NCI-H345 (cell line): ENCODE measurements at regions not wholly inside any gene's neighbourhood (a gene's known extent, or its start where the extent isn't known, plus 50 kb on each side); places are given as distances from the start of the nearest gene placed in this dataset.
"Not testable (repeated sequence)": the region's sequence is repeated elsewhere in the genome, so short reads cannot be mapped to it uniquely, and the experiment has no call there.

ENCODE experiments used
- DNase-seq: peaks from one replicate; lab custom pipeline; 2025; lab: John Stamatoyannopoulos, UW

DNA sequence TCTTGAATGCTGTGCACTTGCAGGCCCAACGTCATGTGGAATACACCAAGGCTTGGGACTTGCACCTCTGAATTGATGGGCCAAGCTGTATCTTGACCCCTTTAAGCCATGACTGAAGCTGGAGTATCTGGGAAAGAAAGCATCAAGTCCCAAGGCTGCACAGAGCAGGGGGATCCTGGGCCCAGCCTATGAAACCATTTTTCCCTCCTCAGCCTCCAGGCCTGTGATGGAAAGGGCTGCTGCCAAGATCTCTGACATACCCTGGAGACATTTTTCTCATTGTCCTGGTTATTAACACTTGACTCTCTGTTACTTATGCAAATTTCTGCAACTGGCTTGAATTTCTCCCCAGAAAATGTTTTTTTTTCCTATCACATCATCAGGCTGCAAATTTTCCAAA, 174.0 kb upstream of the SNX2 start:
- DNase-seq, result no peak

DNA sequence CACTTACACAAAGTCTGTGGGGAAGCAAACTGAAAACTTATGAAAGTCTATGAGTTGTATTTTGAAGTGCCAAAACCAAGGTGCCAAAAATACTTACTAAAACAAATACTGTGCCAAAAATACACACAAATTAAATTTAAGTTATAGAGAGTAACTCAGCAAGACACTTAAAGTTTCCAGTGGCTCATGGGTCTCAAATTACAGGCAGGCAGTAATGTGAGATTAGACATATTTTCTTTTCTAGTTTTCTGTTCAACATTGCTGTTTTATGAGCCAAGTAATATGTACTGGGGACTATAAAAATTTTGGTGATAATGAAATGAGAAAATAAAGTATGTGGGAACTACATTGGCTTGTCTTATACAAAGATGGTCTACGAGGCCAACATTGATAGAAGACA, 172.2 kb upstream of the SNX2 start:
- DNase-seq, result no peak

DNA sequence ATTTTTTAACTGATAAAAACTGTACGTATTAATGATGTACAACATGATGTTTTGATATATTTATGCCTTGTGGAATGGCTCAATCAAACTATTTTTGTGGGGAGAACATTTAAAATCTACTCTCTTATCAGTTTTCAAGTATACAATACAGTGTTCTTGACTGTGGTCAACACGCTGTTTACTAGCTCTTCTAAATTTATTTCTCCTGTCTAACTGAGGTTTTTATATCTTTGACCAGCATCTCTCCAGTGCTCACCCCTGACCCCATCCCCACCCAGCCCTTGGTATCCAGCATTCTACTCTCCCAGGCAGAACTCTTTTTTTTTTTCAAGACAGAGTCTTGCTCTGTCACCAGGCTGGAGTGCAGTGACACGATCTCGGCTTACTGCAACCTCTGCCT, 169.6 kb upstream of the SNX2 start:
- no peak for DNase-seq

DNA sequence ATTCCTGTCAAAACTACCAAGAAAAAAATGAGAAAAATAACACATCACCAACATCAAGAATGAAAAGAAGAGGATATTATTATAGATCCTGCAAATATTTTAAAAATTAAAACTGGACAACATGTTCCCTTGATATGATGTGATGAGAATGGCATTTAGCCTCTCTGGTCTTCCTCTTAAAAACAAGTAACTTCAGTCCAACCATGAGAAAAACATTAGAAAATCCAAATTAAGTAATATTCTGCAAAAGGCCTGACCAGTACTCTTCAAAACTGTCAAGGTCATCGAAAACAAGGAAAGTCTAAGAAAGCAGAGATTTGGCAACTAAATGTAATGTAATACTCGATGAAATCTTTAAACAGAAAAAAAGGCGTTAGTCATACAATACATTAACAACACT, 167.1 kb upstream of the SNX2 start:
- DNase-seq, result no peak

DNA sequence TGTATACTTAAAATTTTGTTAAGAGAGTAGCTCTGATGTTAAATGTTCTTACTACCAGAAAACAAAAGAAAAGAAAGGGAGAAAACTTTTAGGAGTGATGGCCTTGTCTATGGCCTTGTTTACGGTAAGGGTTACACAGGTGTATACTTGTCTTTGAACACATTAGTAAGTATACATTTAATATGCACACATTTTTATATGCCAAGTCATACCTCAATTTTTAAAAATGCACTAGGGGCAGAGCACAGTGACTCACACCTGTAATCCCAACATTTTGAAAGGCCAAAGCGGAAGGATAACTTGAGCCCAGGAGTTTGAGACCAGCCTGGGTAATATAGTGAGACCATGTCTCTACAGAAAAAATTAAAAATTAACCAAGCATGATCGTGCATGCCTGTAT, 166.7 kb upstream of the SNX2 start:
- no peak for DNase-seq

DNA sequence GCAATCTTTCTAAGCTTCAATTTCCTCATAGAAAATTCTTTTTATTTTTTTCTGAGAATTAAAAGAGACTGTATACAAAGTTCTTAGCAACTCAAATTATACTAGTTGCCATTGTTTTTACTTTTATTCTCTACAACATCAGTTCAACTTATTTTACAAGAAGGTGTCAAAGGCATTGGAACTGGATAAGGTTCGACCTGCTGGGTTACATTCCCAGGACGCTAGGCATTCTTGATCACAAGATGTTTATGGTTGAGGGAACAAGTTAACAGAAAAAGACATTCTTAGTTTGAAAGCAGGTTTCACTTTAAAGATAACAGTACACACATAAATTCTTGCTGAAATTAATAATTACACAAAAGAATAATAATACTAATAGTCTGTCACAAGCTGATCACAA, 163.5 kb upstream of the SNX2 start:
- no peak for DNase-seq

DNA sequence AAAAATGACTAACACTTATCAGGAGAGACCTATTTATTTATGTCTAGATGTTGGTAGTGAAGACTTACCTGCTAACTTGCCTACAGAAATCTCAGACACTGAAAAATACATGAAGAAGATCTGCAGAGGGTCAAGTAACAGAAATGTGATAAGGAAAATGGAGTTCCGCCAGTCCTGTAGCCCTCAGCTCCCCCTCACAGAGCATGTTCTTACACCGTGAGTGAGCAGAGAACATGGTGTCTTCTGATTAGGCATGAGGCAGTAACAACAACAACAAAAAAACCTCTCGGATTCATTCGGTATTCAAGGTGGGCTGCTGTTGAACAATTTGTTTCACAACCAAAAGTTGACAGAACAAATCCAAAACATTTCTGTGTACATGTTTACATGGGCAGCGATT, 162.0 kb upstream of the SNX2 start:
- DNase-seq, result no peak

DNA sequence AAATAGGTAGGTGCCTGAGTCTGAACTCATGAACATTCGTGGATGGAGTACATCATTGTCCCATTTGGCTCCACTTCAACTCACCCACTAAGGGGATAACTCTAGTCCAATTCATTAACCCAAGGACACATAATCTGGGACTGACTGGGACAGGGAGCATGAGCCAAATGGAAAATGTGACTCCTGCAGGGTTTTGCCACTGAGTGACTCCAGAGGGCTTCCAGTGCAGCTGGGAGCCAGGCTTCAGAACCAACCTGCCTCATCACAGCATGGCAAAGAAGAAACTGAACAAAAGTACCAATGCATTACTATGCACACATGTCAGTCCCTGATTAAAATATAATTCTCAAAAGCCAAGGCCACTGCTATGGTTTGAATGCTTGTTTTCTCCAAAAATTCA, 159.7 kb upstream of the SNX2 start:
- DNase-seq, result no peak

DNA sequence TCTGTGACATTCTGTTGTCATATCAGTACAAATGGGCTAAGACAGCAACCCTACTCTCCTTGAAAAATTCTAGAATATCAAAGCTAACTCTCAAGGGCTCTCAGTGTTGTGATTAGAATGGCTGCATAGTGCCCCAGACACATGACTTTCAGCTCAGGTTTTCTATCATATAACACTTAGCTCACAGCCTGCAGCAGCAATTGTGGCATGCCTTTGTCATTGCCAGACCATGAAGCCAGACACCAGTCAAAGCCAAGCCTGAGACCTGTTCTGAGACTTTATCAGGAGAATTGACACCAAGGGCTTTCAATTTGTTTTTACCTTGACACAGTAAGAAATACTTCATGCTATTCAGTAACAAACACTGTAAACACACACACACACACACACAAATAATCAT, 159.0 kb upstream of the SNX2 start:
- DNase-seq, result no peak

DNA sequence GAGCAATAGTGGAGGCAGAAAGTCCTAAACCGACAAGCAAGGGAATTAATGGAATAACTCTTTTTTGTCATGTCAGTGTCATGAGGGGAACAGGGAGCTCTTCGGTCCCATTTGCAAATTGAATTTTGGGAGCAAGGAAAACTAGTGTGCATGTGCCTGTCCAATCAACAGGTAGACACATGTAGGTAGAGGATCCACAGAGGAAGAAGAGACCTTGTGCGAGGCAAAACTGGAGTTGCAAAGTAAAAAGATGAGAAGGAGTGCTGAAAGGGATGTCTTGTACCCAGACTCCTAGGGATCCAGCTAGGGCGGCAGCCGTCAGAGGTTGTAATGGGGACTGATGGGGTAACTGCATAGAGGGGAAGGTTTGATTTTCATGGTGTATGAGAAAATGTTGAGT, 156.8 kb upstream of the SNX2 start:
- not testable (repeated sequence) for DNase-seq

DNA sequence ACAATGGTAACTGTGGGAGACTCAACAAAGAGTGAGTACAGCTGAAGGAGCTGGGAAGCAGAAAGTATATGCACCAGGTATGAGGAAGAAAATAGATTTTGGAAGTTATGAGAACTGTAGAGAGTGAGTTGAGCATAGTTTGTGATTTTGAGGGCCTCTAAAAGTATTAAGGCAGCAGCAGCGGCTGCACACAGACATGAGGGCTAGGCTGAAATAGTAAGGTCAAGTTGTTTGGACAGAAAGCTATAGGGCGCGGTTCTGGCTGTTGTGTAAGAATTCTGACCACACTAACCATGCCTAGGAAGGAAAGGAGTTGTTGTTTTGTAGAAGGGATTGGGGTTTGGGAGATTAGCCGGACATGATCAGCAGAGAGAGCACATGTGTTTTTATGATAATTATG, 154.1 kb upstream of the SNX2 start:
- not testable (repeated sequence) for DNase-seq

DNA sequence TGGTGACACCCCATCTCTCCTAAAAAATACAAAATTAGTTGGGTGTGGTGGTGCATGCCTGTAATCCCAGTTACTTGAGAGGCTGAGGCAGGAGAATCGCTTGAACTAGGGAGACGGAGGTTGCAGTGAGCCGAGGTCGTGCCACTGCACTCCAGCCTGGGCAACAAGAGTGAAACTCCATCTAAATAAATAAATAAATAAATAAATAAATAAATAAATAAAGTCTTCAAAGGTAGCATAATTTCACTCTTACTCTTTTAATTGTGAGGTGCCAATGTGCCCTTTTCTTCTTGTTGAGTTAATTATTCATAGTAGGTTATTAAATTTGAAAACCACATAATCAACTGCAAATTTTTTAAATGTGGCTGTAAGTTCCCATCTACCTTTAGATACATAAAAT, 146.2 kb upstream of the SNX2 start:
- DNase-seq, result not testable (repeated sequence)

DNA sequence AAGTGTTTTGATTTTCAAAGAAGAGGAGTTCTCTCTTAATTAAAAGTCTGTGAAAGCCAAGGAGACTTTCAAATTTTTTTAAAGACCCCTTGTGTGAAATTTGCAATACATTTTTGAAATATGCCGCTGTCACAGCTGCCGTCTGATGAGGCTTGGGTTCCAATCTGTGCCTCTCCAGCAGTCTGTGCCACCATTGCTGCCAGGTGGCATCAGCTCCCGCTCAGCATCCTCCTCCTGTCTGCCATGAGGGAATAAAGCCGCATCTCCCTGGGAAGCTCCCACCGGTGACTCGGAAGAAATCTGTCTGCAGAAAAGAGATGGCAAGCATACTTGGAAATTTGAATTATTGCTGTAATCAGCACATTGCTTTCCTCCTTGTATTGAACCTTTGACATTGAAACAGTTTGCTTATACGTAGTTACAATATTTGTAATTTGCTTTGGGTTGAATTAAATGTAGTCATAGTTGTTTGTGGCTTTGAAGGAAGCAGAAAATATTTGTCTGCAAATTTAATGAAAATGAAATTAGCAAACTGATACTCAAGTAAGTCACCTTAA, 145.7 kb upstream of the SNX2 start:
- no peak for DNase-seq

DNA sequence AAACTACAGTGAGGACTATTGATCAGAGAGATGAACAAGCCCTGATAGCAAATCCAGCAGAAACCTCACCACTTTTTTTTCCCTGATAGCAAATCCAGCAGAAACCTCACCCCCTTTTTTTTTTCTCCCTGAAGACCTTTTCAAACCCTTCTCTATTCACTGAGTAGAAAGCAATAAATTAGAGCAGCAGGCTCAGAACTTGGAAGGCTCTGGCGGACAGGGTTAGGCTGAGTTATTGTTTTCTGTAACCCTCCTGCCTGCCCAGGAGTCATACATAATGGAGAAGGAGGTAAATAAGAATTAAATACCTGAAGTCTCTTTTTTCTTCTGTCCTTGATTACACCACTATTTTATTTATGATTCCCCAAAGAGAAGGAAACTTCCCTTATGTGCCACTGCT, 136.3 kb upstream of the SNX2 start:
- no peak for DNase-seq

DNA sequence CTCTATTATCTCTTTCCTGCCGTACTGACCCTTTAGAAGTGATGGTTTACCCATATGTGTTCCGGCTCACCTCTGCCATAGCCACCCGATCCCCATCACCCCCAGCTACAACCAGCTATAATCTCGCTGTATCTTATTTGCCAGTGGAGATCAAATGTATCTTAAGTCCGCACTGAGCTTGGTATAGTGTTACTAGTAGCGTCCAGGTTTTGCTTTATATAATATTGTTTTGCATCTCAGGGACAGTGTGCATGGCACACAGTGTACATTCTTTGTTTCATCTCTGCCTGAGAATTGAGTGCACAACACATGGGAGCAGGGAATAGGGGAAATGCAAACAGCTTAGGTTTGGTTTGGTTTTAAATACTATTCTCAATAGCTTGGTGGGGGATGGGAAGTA, 135.8 kb upstream of the SNX2 start:
- no peak for DNase-seq

DNA sequence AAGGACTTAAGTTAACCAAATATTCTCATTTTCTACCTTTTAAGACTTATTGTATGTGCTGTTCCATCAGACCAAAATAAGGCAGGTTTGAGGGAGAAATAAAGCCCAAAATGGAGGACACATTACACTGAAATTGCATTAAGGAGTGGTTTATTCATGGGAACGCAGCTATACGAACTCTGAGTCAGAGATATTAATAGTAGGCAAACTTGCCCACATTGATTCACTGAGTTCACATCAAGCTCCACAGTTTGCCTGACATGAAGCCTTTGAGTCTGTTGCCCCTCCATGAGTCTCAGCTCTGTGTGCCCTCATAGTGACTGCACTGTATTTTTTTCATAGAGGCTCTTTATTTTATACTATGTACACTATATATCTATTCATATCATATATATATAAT, 135.0 kb upstream of the SNX2 start:
- no peak for DNase-seq

DNA sequence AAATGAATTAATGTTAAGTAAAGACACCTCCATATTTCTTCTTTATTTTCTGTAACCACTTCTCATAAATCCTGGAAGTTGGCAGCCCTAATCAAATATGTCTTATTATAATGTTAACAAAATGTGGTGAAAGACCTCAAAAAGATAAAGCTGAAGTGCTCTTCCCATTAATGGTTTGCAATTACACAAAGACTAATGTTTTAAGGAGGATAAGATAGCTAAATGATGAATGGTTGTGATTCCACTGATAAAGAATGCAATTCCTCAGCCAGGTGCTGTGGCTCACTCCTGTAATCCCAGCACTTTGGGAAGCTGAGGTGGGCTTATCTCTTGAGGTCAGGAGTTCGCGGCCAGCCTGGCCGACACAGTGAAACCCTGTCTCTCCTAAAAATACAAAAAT, 125.8 kb upstream of the SNX2 start:
- no peak for DNase-seq

DNA sequence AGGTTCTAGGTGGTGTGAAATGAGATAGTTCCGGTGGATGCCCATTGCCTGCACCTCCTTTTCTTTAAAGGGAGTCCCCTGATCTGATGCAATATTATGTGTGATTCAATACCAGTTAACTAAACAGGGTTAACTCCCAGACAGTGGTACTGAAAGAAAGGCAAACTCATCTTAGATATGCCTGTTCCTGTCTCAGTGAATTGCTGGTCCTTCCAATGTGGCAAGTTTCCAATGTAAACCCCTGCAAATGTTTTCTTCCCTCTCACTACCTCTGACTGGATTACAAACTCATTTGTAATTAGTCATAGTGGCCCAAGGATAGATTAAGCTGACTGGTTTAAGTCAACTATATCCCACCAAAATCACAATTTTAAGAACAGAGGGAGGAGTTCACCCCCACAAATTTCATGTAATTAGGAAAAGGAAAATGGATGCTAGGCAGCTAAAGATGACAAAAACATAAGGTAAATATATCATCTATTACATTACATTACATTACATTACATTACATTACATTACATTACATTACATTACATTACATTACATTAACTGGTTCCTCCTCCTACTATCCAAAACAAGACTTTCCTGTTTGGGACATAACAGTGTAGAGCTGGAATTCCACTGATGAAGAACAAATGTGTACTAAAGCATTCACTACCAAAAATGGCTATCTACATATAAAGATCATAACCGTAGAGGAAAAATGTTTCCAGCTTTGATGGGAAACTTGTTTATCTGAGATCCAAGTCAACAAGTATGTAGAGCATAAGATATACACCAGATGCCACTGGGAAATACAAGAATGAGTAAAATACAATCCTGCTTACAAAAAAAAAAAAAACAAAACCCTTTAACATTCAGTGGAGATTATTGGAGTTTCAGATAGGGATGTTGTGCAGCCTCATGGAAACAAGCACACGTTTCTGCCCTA, 121.5 kb upstream of the SNX2 start:
- no peak for DNase-seq

DNA sequence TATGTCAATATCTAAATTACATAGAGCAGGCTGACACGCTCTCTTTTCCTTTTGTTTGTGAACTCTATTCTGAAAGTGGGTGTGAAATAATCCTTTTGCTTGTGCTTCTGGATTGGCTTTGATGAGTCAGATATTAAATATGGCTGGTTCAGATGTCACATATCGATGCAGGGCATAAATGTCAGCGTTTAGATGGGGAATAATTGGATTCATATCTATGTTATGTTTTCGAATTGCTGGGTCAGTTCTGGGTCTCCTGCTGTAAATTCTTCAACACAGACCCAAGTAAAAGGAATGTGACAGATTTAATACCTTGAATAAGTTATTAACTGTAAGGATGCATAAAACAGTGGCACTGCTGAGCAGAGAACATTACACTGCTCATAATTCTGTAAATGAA, 118.7 kb upstream of the SNX2 start:
- no peak for DNase-seq

DNA sequence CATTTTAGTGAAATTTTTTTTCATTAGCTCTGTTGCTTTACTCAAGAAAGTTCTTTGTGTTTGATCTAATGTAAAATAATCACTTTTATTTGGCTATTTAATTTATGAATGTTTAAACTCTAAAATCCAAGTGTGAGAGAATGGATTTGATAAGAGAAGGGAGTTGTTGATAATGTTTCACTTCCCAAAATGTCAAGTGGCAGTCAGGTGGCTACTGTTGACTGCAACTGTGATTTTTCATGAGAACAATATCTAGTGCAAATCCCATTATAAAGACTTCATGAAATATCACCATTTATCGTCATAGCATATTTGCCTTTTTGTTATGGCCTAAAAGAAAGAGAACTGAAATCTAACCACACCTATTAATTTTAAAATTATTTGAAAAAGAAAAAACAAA, 118.3 kb upstream of the SNX2 start:
- no peak for DNase-seq

DNA sequence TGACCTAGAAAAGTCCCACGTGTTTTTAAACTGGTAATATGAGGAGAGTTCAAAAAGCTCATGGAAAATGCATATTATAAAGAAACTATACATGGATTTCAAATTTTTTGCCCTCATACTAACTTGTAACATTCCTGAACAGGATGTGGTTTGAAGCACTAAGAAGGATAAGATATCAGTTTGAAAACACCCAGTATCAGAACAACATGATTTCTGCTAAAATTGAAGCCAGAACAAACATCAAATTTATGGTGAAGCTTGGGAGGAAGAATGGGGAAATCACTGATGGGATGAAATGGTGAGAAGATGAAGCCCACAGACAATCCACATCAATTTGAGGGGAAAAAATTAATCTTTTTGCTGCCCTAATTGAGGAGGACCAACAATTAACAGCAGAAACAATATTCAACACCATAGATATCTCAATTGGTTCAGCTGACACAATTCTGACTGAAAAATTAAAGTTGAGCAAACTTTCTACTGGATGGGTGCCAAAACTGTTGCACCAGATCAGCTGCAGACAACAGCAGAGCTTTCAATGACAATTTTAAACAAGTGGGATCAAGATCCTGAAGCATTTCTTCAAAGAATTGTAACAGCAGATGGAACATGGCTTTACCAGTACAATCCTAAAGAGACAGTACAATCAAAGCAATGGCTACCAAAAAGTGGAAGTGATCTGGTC, 113.2 kb upstream of the SNX2 start:
- no peak for DNase-seq

DNA sequence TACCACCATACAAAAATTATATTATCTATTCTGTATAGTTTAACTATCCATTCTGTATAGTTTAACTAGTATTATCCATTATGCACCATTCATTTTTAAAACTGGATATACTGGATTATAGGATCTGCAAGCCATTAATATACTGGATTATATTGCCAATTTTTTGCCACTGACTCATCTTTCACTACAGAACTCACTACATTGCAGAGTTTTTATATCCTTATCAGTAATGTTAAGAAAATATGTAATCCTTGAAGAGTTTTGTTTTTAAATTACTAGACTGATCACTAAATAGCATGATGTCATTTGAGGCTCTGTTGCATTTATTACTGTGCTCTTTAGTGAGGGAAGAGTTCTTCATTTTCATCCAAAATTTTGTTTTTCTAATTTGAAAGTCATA, 109.8 kb upstream of the SNX2 start:
- no peak for DNase-seq

DNA sequence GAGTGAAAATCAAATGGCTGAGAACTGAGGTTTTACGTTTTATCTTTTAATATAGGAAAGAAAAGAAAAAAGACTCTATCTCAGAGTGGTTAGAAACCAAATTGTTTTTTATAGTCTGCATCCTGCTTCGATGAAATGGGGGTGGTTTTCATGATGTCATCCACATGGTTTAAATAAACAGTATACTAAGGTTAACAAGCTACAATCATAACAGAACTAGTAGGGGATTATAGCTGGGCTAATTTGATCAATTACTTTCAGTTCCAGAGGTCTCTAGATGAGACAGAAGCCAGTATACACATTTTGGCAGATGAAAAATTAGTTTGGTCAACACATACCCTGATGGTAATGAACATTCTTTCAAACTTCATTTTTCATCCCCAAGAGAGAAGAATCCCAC, 106.3 kb upstream of the SNX2 start:
- no peak for DNase-seq
